ENCODE measurements at regions not wholly inside any gene's neighbourhood (a gene's known extent, or its start where the extent isn't known, plus 50 kb on each side); places are given as distances from the start of the nearest gene placed in this dataset.

DNA sequence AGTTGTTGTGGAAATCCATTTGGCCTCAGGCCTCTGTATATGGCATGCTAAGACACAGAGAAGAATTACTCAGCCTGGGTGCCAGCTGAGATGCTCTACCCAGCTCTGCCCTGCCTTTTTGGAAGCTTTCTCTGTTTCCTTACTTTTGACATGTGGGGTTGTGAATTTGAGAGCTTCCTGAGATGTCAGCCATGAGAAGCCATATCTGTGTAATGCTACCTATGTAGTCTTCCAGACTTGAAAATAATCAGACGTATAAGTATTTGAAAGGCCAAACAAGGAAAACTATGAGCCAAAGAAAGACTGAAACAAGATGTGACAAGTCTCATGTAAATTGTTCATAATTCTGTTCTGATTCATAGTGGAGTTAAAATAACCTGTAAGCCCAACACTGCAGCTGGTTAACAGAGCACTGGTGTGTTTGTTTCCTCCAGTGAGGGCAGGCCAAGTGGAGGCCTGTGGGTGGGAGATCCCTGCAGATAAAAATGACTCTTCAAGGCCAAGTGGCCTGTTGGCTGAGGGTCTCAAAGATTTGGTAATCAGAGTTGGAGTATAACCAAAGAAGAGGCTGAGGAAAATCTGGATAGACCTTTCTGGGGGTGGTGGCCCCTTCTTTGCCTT lies 94.0 kb downstream of the TMX1 start (continued):
- TF ChIP-seq, protein P1, sequence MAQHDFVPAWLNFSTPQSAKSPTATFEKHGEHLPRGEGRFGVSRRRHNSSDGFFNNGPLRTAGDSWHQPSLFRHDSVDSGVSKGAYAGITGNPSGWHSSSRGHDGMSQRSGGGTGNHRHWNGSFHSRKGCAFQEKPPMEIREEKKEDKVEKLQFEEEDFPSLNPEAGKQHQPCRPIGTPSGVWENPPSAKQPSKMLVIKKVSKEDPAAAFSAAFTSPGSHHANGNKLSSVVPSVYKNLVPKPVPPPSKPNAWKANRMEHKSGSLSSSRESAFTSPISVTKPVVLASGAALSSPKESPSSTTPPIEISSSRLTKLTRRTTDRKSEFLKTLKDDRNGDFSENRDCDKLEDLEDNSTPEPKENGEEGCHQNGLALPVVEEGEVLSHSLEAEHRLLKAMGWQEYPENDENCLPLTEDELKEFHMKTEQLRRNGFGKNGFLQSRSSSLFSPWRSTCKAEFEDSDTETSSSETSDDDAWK (CRISPR knock-in tag; IDR thresholded peaks at IDR 0.05): no peak
- TF ChIP-seq NFE2L1 (CRISPR knock-in tag; IDR thresholded peaks at IDR 0.05; ENCODE audit: borderline replicate concordance) (no peak), ZNF292 (CRISPR knock-in tag; IDR thresholded peaks at IDR 0.05; ENCODE audit: borderline replicate concordance, low read depth) (no peak), ZFP90 (CRISPR knock-in tag; IDR thresholded peaks at IDR 0.05; ENCODE audit: borderline replicate concordance) (no peak), SMAD1 (CRISPR knock-in tag; IDR thresholded peaks at IDR 0.05; ENCODE audit: borderline replicate concordance, low read depth) (no peak), DPF2 (CRISPR knock-in tag; IDR thresholded peaks at IDR 0.05; ENCODE audit: borderline replicate concordance, low read depth) (no peak)
- TF ChIP-seq, protein P2, sequence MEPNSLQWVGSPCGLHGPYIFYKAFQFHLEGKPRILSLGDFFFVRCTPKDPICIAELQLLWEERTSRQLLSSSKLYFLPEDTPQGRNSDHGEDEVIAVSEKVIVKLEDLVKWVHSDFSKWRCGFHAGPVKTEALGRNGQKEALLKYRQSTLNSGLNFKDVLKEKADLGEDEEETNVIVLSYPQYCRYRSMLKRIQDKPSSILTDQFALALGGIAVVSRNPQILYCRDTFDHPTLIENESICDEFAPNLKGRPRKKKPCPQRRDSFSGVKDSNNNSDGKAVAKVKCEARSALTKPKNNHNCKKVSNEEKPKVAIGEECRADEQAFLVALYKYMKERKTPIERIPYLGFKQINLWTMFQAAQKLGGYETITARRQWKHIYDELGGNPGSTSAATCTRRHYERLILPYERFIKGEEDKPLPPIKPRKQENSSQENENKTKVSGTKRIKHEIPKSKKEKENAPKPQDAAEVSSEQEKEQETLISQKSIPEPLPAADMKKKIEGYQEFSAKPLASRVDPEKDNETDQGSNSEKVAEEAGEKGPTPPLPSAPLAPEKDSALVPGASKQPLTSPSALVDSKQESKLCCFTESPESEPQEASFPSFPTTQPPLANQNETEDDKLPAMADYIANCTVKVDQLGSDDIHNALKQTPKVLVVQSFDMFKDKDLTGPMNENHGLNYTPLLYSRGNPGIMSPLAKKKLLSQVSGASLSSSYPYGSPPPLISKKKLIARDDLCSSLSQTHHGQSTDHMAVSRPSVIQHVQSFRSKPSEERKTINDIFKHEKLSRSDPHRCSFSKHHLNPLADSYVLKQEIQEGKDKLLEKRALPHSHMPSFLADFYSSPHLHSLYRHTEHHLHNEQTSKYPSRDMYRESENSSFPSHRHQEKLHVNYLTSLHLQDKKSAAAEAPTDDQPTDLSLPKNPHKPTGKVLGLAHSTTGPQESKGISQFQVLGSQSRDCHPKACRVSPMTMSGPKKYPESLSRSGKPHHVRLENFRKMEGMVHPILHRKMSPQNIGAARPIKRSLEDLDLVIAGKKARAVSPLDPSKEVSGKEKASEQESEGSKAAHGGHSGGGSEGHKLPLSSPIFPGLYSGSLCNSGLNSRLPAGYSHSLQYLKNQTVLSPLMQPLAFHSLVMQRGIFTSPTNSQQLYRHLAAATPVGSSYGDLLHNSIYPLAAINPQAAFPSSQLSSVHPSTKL (CRISPR knock-in tag; IDR thresholded peaks at IDR 0.05): no peak

DNA sequence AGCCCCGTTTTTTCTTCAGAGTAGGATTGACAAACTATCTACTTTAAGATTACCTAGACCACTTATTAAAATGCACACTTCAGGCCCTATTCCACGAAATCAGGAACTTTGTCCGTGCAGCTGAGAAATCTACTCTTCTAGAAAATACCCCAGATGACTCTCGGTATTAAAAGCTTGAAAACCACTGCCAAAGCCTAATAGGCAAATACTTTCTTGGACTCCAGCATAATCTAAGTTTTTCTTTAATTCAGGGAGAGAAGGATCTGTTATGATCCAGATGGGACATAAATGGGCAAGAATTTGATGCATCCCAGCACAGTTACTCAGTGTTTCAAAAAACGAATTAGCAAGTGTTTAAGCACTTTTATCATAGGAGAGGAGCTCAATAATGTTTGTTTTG lies 94.5 kb downstream of the TMX1 start:
- no peak overlapping the region for H3K27ac ChIP-seq (ENCODE audit: extremely low read length, insufficient read depth, low read length)
- DNase-seq (ENCODE audit: low spot score) (no peak), FAIRE-seq (no peak), ATAC-seq (no peak)
- H3K4me2 ChIP-seq (ENCODE audit: low read depth, low read length): no peak overlapping the region
- ChIA-PET POLR2A (no interaction called here), CTCF (ENCODE audit: low intra/inter-chr PET ratio, low total read pairs) (no interaction called here)
- no peaks in the 10 kb centered on the region for H3K36me3 ChIP-seq (replicated peaks in 1 of 2; ENCODE audit: control insufficient read depth in 1 of 2, insufficient read depth in 2 of 2, low read length in 2 of 2)
- WGBS (ENCODE audit: low lambda C conversion rate): 1% methylated on average over 5 of the region's 5 CpGs
- H4K20me1 ChIP-seq (ENCODE audit: insufficient read depth, low read length): no peaks in the 10 kb centered on the region
- TF ChIP-seq ZFP36L1 (CRISPR knock-in tag; IDR thresholded peaks at IDR 0.05) (no peak), GATAD2A (CRISPR knock-in tag; IDR thresholded peaks at IDR 0.05) (no peak)
- H2AFZ ChIP-seq (ENCODE audit: low read length): no peak overlapping the region
- intact Hi-C loops (cut with micrococcal nuclease; ENCODE audit: unreplicated experiment): no loop called here
- no peak overlapping the region for H3K4me3 ChIP-seq (replicated peaks in 1 of 3; ENCODE audit: insufficient read depth in 1 of 3, low read depth in 2 of 3, low read length in 3 of 3)
- H3K27me3 ChIP-seq (ENCODE audit: control insufficient read depth in 1 of 2, insufficient read depth in 2 of 2, low read length in 2 of 2): no peaks in the 10 kb centered on the region
- no TSS peak for BruUV-seq (replicated peaks)
- no peaks in the 10 kb centered on the region for H3K79me2 ChIP-seq (ENCODE audit: insufficient read depth, low read length)
- H3K9ac ChIP-seq (ENCODE audit: insufficient read depth, low read depth, low read length): no peak overlapping the region
- no peaks in the 10 kb centered on the region for H3K9me3 ChIP-seq (ENCODE audit: low read length)
- no peaks in the 10 kb centered on the region for H3K4me1 ChIP-seq (ENCODE audit: insufficient read depth, low read length)
- in situ Hi-C loops (cut with HindIII; ENCODE audit: extremely low pct_ligation_motif_present, low pct_unique_long_range_greater_than_20kb): no loop called here

Data from HepG2 (cell line).